GM12878 (cell line): ENCODE measurements at regions not wholly inside any gene's neighbourhood (a gene's known extent, or its start where the extent isn't known, plus 50 kb on each side); places are given as distances from the start of the nearest gene placed in this dataset.

ENCODE experiments used
- ATAC-seq: fragments of 200-7000 bp; cut with Tn5 transposase; 3 replicates; pipeline ENCODE4 v1.9.1; 2020; ENCODE audit warnings: mild to moderate bottlenecking, moderate library complexity
- BruUV-seq: library from RNA; stranded (reverse); fragments of 400-500 nt; replicated peaks from 2 replicates; lab custom pipeline; 2021; lab: Mats Ljungman, UMichigan
- CTCF ChIA-PET: fragments of 300-600 bp; sonication (Branson Sonifier 250); formaldehyde crosslinking; extraction: SDS; loops from one replicate; lab custom pipeline; 2021; ENCODE audit warnings: inconsistent platforms; lab: Yijun Ruan, JAX
- POLR2A ChIA-PET: fragments of 350-600 bp; formaldehyde crosslinking; extraction: SDS; loops from one replicate; lab custom pipeline; 2021; ENCODE audit warnings: inconsistent platforms; lab: Charles Lee
- RAD21 ChIA-PET: fragments of 300-600 bp; sonication (Branson Sonifier 250); formaldehyde crosslinking; loops from one replicate; lab custom pipeline; 2023; ENCODE audit warnings: antibody characterized with exemption; ENCODE audit not compliant: unreplicated experiment; lab: Charles Lee
- SMC1A ChIA-PET: fragments of 300-600 bp; sonication (Branson Sonifier 250); formaldehyde crosslinking; loops from one replicate; lab custom pipeline; 2023; ENCODE audit not compliant: unreplicated experiment, uncharacterized antibody; lab: Charles Lee
- DNase-seq: peaks from one replicate; pipeline ENCODE4 v3.0.0-alpha.2; 2011; ENCODE audit warnings: low read depth, low spot score
- FAIRE-seq: peaks from 3 replicates; lab custom pipeline; 2011; peaks lifted over from hg19 to GRCh38; lab: Jason Lieb, UNC
- H2AFZ ChIP-seq: 2 replicates; pipeline ENCODE4 v1.6.0; 2011; ENCODE audit warnings: low read depth, low read length, control low read depth; ENCODE audit not compliant: control insufficient read depth
- H3K27ac ChIP-seq: 2 replicates; pipeline ENCODE4 v1.5.1; 2011; ENCODE audit warnings: control low read depth; ENCODE audit not compliant: control insufficient read depth, insufficient read depth
- H3K27me3 ChIP-seq, 2 experiments: replicated peaks in 1 of 2; 2 replicates each; pipeline versions ENCODE4 v1.6.0 to v1.6.1; 2011; ENCODE audit warnings: low read length in 1 of 2; ENCODE audit not compliant: control insufficient read depth in 2 of 2, insufficient read depth in 2 of 2
- H3K36me3 ChIP-seq, 2 experiments: 2 replicates each; pipeline ENCODE4 v1.5.1; 2011; ENCODE audit warnings: low read length in 1 of 2; ENCODE audit not compliant: control insufficient read depth in 2 of 2, insufficient read depth in 2 of 2
- H3K4me1 ChIP-seq: 2 replicates; pipeline ENCODE4 v1.6.1; 2011; ENCODE audit warnings: mild to moderate bottlenecking, low read length, moderate library complexity, mixed read lengths; ENCODE audit not compliant: control insufficient read depth, insufficient read depth
- H3K4me2 ChIP-seq: 2 replicates; pipeline ENCODE4 v1.6.0; 2011; ENCODE audit warnings: control low read depth; ENCODE audit not compliant: control insufficient read depth, insufficient read depth
- H3K4me3 ChIP-seq: fragments of 200-600 bp; sonication (generic); 2 replicates; pipeline ENCODE4 v1.5.1; 2016
- H3K79me2 ChIP-seq: 2 replicates; pipeline ENCODE4 v1.6.0; 2011; ENCODE audit warnings: low read length; ENCODE audit not compliant: control insufficient read depth, insufficient read depth
- H3K9ac ChIP-seq: 2 replicates; pipeline ENCODE4 v1.8.0; 2011; ENCODE audit warnings: low read length, control low read depth, mixed read lengths; ENCODE audit not compliant: control insufficient read depth, insufficient read depth
- H3K9me3 ChIP-seq: replicated peaks from 3 replicates; pipeline ENCODE4 v1.5.1; 2011; ENCODE audit warnings: mild to moderate bottlenecking, low read length; ENCODE audit not compliant: control insufficient read depth, insufficient read depth
- H4K20me1 ChIP-seq: 2 replicates; pipeline ENCODE4 v1.6.0; 2011; ENCODE audit not compliant: control insufficient read depth, insufficient read depth
- ATF7 ChIP-seq: fragments of 450-650 bp; IDR thresholded peaks from 2 replicates; pipeline ENCODE4 v1.6.1; 2016; ENCODE audit warnings: low read depth, mild to moderate bottlenecking
- CEBPB ChIP-seq, 2 experiments: fragments of 150-350 bp in 1 of 2; IDR thresholded peaks; 2 replicates each; pipeline ENCODE4 v1.6.1; 2012 to 2014; ENCODE audit warnings: low read depth in 2 of 2, low read length in 2 of 2, borderline replicate concordance in 1 of 2, inconsistent platforms in 1 of 2
- ETV6 ChIP-seq, 2 experiments: fragments of 450-650 bp in 1 of 2; IDR thresholded peaks in 1 of 2; conservative IDR thresholded peaks in 1 of 2; 2 replicates each; pipeline ENCODE4 v1.6.1; 2014; ENCODE audit warnings: antibody characterized with exemption in 1 of 2, borderline replicate concordance in 1 of 2, low read depth in 1 of 2, mild to moderate bottlenecking in 1 of 2, moderate library complexity in 1 of 2
- IKZF1 ChIP-seq: fragments of 450-650 bp; conservative IDR thresholded peaks from 2 replicates; pipeline ENCODE4 v1.6.1; 2017; ENCODE audit warnings: antibody characterized with exemption, mild to moderate bottlenecking
- KAT2A ChIP-seq: conservative IDR thresholded peaks from 2 replicates; pipeline ENCODE4 v1.6.1; 2011; ENCODE audit warnings: low read depth, low read length; ENCODE audit not compliant: control insufficient read depth
- MEF2A ChIP-seq: IDR thresholded peaks from 2 replicates; pipeline ENCODE4 v1.6.1; 2011; ENCODE audit warnings: low read depth, mild to moderate bottlenecking, low read length, moderate library complexity; ENCODE audit not compliant: insufficient read depth
- MTA3 ChIP-seq: IDR thresholded peaks from 2 replicates; pipeline ENCODE4 v1.6.1; 2012; ENCODE audit warnings: low read length, inconsistent platforms, borderline replicate concordance
- MYC ChIP-seq: IDR thresholded peaks from 2 replicates; pipeline ENCODE4 v1.6.1; 2011; ENCODE audit warnings: mild to moderate bottlenecking, low read length, moderate library complexity, inconsistent platforms; ENCODE audit not compliant: insufficient read depth, insufficient replicate concordance, insufficient read length, severe bottlenecking
- POU2F2 ChIP-seq: IDR thresholded peaks from 3 replicates; pipeline ENCODE4 v1.6.1; 2011; ENCODE audit warnings: low read depth, mild to moderate bottlenecking, low read length, borderline replicate concordance
- ZNF622 ChIP-seq: fragments of 450-650 bp; IDR thresholded peaks from 2 replicates; pipeline ENCODE4 v1.6.1; 2017; ENCODE audit warnings: mild to moderate bottlenecking, inconsistent platforms
- WGBS: methylation state at CpG from one replicate; pipeline ENCODE4 v1.1.6; 2016; ENCODE audit warnings: low lambda C conversion rate; ENCODE audit not compliant: insufficient replicate concordance, insufficient coverage; ENCODE audit errors: missing lambda C conversion rate; 5-methylcytosine and 5-hydroxymethylcytosine counted together
- in situ Hi-C: fragments of 300-500 bp; cut with MboI; formaldehyde crosslinking; loops from 9 replicates; pipeline ENCODE4 v1.14.3; 2018; ENCODE audit warnings: mixed read lengths
- intact Hi-C: fragments of 100-400 bp; cut with micrococcal nuclease; formaldehyde crosslinking; loops from one replicate; pipeline ENCODE4 v1.14.2; 2022; ENCODE audit not compliant: unreplicated experiment
- TF ChIP-seq, protein P1 (sequence below): fragments of 450-650 bp; IDR thresholded peaks from 2 replicates; pipeline ENCODE4 v1.6.1; 2017; ENCODE audit warnings: mild to moderate bottlenecking, moderate library complexity

DNA sequence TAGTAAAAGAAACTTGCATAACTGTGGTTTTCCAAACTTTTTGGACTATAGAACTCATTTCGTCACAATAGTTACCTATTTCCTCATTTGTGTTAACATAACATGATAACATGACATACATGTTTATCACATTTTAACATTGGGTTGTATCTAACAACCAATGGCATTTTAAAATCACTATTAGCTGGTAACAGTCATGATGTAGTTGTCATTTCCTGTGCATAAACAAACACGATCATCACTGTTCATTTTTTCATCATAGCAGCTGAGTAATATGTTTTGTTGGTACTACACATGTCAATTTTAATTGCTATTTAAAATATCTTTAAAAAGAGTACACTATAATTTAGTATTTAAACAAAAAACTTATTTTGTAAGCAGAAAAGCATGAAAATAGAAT is 402.4 kb downstream of the SATB2 start (continued):
- TF ChIP-seq, protein P1, sequence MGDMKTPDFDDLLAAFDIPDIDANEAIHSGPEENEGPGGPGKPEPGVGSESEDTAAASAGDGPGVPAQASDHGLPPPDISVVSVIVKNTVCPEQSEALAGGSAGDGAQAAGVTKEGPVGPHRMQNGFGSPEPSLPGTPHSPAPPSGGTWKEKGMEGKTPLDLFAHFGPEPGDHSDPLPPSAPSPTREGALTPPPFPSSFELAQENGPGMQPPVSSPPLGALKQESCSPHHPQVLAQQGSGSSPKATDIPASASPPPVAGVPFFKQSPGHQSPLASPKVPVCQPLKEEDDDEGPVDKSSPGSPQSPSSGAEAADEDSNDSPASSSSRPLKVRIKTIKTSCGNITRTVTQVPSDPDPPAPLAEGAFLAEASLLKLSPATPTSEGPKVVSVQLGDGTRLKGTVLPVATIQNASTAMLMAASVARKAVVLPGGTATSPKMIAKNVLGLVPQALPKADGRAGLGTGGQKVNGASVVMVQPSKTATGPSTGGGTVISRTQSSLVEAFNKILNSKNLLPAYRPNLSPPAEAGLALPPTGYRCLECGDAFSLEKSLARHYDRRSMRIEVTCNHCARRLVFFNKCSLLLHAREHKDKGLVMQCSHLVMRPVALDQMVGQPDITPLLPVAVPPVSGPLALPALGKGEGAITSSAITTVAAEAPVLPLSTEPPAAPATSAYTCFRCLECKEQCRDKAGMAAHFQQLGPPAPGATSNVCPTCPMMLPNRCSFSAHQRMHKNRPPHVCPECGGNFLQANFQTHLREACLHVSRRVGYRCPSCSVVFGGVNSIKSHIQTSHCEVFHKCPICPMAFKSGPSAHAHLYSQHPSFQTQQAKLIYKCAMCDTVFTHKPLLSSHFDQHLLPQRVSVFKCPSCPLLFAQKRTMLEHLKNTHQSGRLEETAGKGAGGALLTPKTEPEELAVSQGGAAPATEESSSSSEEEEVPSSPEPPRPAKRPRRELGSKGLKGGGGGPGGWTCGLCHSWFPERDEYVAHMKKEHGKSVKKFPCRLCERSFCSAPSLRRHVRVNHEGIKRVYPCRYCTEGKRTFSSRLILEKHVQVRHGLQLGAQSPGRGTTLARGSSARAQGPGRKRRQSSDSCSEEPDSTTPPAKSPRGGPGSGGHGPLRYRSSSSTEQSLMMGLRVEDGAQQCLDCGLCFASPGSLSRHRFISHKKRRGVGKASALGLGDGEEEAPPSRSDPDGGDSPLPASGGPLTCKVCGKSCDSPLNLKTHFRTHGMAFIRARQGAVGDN, result no peak
- TF ChIP-seq MTA3 (no peak), KAT2A (no peak), MEF2A (no peak), ZNF622 (no peak), POU2F2 (no peak), CEBPB (IDR thresholded peaks at IDR 0.05; ENCODE audit: borderline replicate concordance in 1 of 2, low read depth in 2 of 2, low read length in 2 of 2) (no peak), ETV6 (conservative IDR thresholded peaks at IDR 0.05 in 1 of 2, IDR thresholded peaks at IDR 0.05 in 1 of 2; ENCODE audit: borderline replicate concordance in 1 of 2, low read depth in 1 of 2) (no peak)

DNA sequence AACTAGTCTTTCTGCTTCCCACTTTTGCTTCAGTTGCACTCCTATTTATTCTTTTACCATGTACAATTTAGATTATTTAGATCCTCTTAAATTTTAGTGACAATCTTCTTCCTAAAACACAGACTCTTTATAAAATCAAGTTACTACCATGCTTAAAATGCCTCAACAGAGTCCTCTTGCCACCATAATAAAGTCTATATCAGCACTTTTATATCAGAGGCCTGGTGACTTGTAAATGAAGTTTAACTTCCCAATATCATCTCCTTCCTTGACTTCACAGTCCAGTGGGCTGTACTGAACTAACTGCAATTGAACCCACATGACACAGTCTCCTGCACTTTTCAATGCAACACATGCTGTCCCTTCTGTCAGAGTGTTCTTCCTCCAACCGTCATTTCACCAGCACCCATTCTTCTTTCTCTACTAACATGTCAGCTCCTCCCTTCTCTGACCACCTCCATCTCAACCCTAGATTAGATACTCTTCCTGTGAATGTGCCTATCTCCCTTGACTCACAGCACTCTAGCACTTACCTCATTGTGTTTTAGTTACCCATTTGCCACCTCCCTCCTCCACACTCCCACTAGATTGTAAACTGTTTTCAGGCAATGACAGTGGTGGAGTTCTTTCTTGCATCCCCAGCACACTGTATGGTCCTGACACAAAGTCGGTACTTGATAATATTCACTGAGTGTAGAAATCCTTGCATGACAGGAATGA is 414.9 kb downstream of the SATB2 start:
- ATAC-seq (peak; percentile 36; the same call in 2 of the 3 replicates), FAIRE-seq (no peak), DNase-seq (no peak)
- CTCF ChIA-PET, result no interaction called here
- intact Hi-C loops, result no loop called here
- Histone ChIP-seq H3K4me2 (no peak overlapping the region), H3K4me1 (no peaks in the 10 kb centered on the region), H3K27me3 (no peaks in the 10 kb centered on the region), H3K79me2 (no peaks in the 10 kb centered on the region), H3K9me3 (no peaks in the 10 kb centered on the region), H3K9ac (no peak overlapping the region), H3K36me3 (no peaks in the 10 kb centered on the region), H2AFZ (no peak overlapping the region), H4K20me1 (no peaks in the 10 kb centered on the region), H3K4me3 (no peak overlapping the region), H3K27ac (no peak overlapping the region)
- SMC1A ChIA-PET, result no interaction called here
- TF ChIP-seq IKZF1 (no peak), ATF7 (peak; percentile 29; the same call in 1 of the 2 replicates), MYC (no peak)
- BruUV-seq, result no TSS peak
- RAD21 ChIA-PET, result no interaction called here
- POLR2A ChIA-PET, result no interaction called here
- in situ Hi-C loops, result no loop called here
- WGBS, result 12% methylated on average over 2 of the region's 2 CpGs
